ENCODE measurements at regions not wholly inside any gene's neighbourhood (a gene's known extent, or its start where the extent isn't known, plus 50 kb on each side); places are given as distances from the start of the nearest gene placed in this dataset.
"Not testable (repeated sequence)": the region's sequence is repeated elsewhere in the genome, so short reads cannot be mapped to it uniquely, and the experiment has no call there.

- Histone ChIP-seq H3K27ac (ENCODE audit: low read depth, low read length) (no peak overlapping the region), H3K4me1 (ENCODE audit: control insufficient read depth, insufficient read depth, low read length) (peaks cover 34% of the 10 kb centered on the region), H3K9ac (ENCODE audit: low read length) (no peak overlapping the region), H3K36me3 (ENCODE audit: control insufficient read depth, insufficient read depth, low read length) (no peaks in the 10 kb centered on the region), H3K9me3 (ENCODE audit: control insufficient read depth, insufficient read depth, low read depth, low read length) (no peaks in the 10 kb centered on the region), H3K27me3 (ENCODE audit: control insufficient read depth, insufficient read depth, low read length) (peaks cover 39% of the 10 kb centered on the region), H3K4me3 (ENCODE audit: low read depth, low read length) (peak overlapping the region; percentile 37)
These were observed 64.7 kb upstream of the ABCA1 start for GRCh38 chr9:104992659-104993058.

GRCh38 chr9:104993291-104993963, 65.5 kb upstream of the ABCA1 start:
- H3K4me3 ChIP-seq (ENCODE audit: low read depth, low read length) = peak overlapping the region; percentile 37
- H3K36me3 ChIP-seq (ENCODE audit: control insufficient read depth, insufficient read depth, low read length) = no peaks in the 10 kb centered on the region
- H3K27ac ChIP-seq (ENCODE audit: low read depth, low read length) = peak overlapping the region; percentile 46
- H3K27me3 ChIP-seq (ENCODE audit: control insufficient read depth, insufficient read depth, low read length) = peaks cover 38% of the 10 kb centered on the region
- peaks cover 40% of the 10 kb centered on the region for H3K4me1 ChIP-seq (ENCODE audit: control insufficient read depth, insufficient read depth, low read length)
- H3K9ac ChIP-seq (ENCODE audit: low read length) = peak overlapping the region; percentile 72
- H3K9me3 ChIP-seq (ENCODE audit: control insufficient read depth, insufficient read depth, low read depth, low read length) = no peaks in the 10 kb centered on the region

DNA sequence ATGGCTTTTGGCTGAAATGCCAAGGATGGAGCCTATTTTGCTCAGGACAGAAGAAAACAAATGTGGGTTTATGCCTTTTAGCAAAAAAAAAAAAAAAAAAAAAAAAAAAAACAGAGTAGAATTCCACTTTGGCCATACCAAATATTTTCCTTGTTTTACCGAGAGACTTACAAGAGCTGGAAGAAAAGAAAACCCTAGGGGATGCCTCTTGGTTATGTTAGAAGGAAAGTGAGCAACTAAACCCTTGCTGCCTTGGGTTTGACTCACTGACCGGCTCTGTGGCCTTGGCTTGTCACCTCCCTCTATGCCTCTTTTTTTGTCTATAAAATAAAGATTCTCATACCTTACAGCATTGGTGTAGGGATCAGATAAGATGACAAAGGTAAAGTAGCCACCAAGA, 69.6 kb upstream of the ABCA1 start:
- H3K9me3 ChIP-seq (ENCODE audit: control insufficient read depth, insufficient read depth, low read depth, low read length) = no peaks in the 10 kb centered on the region
- H3K9ac ChIP-seq (ENCODE audit: low read length) = no peak overlapping the region
- no peaks in the 10 kb centered on the region for H3K36me3 ChIP-seq (ENCODE audit: control insufficient read depth, insufficient read depth, low read length)
- H3K4me1 ChIP-seq (ENCODE audit: control insufficient read depth, insufficient read depth, low read length) = peaks cover 25% of the 10 kb centered on the region
- 0 out of 2 replicates have a peak, but pooled peaks cover 1% of the 10 kb centered on the region for H3K27me3 ChIP-seq (ENCODE audit: control insufficient read depth, insufficient read depth, low read length)
- H3K27ac ChIP-seq (ENCODE audit: low read depth, low read length) = no peak overlapping the region
- H3K4me3 ChIP-seq (ENCODE audit: low read depth, low read length) = no peak overlapping the region

DNA sequence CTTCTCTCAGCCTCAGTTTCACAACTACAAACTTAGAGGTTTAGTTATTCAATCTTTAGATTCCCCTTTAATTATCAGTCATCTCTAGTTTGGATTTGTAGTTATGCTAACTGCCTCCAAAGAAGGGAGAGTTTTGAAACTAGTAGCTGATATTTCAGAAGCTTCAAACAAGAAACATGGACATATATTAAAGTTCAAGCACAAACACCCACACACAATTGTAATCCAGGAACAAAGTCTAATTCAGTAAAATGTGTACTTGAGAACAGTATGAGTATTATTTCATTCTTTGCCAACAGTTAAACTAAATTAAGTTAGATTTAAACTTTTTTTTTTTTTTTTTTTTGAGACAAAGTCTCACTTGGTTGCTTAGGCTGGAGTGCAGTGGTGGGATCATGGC, 71.2 kb upstream of the ABCA1 start:
- Histone ChIP-seq H3K4me3 (ENCODE audit: low read depth, low read length) (no peak overlapping the region), H3K9ac (ENCODE audit: low read length) (no peak overlapping the region), H3K4me1 (ENCODE audit: control insufficient read depth, insufficient read depth, low read length) (peaks cover 9% of the 10 kb centered on the region), H3K9me3 (ENCODE audit: control insufficient read depth, insufficient read depth, low read depth, low read length) (no peaks in the 10 kb centered on the region), H3K36me3 (ENCODE audit: control insufficient read depth, insufficient read depth, low read length) (no peaks in the 10 kb centered on the region), H3K27me3 (ENCODE audit: control insufficient read depth, insufficient read depth, low read length) (no peaks in the 10 kb centered on the region), H3K27ac (ENCODE audit: low read depth, low read length) (no peak overlapping the region)

- H3K27ac ChIP-seq (ENCODE audit: low read depth, low read length); H3K9ac ChIP-seq (ENCODE audit: low read length); H3K36me3 ChIP-seq (ENCODE audit: control insufficient read depth, insufficient read depth, low read length); H3K27me3 ChIP-seq (ENCODE audit: control insufficient read depth, insufficient read depth, low read length); H3K4me1 ChIP-seq (ENCODE audit: control insufficient read depth, insufficient read depth, low read length); H3K4me3 ChIP-seq (ENCODE audit: low read depth, low read length); H3K9me3 ChIP-seq (ENCODE audit: control insufficient read depth, insufficient read depth, low read depth, low read length): not testable (repeated sequence)
These were observed 72.6 kb upstream of the ABCA1 start for GRCh38 chr9:105000529-105000928.

GRCh38 chr9:105004466-105005090, 76.6 kb upstream of the ABCA1 start:
- H3K9me3 ChIP-seq (ENCODE audit: control insufficient read depth, insufficient read depth, low read depth, low read length) = no peaks in the 10 kb centered on the region
- H3K27ac ChIP-seq (ENCODE audit: low read depth, low read length) = no peak overlapping the region
- no peak overlapping the region for H3K4me3 ChIP-seq (ENCODE audit: low read depth, low read length)
- no peak overlapping the region for H3K9ac ChIP-seq (ENCODE audit: low read length)
- H3K27me3 ChIP-seq (ENCODE audit: control insufficient read depth, insufficient read depth, low read length) = no peaks in the 10 kb centered on the region
- H3K4me1 ChIP-seq (ENCODE audit: control insufficient read depth, insufficient read depth, low read length) = no peaks in the 10 kb centered on the region
- H3K36me3 ChIP-seq (ENCODE audit: control insufficient read depth, insufficient read depth, low read length) = no peaks in the 10 kb centered on the region

GRCh38 chr9:105005186-105005585, 77.2 kb upstream of the ABCA1 start:
- Histone ChIP-seq H3K9ac (ENCODE audit: low read length) (no peak overlapping the region), H3K9me3 (ENCODE audit: control insufficient read depth, insufficient read depth, low read depth, low read length) (no peaks in the 10 kb centered on the region), H3K27ac (ENCODE audit: low read depth, low read length) (no peak overlapping the region), H3K4me1 (ENCODE audit: control insufficient read depth, insufficient read depth, low read length) (no peaks in the 10 kb centered on the region), H3K4me3 (ENCODE audit: low read depth, low read length) (no peak overlapping the region), H3K27me3 (ENCODE audit: control insufficient read depth, insufficient read depth, low read length) (no peaks in the 10 kb centered on the region), H3K36me3 (ENCODE audit: control insufficient read depth, insufficient read depth, low read length) (no peaks in the 10 kb centered on the region)

- H3K36me3 ChIP-seq (ENCODE audit: control insufficient read depth, insufficient read depth, low read length) = no peaks in the 10 kb centered on the region
- H3K9ac ChIP-seq (ENCODE audit: low read length) = no peak overlapping the region
- H3K27me3 ChIP-seq (ENCODE audit: control insufficient read depth, insufficient read depth, low read length) = no peaks in the 10 kb centered on the region
- H3K4me1 ChIP-seq (ENCODE audit: control insufficient read depth, insufficient read depth, low read length) = no peaks in the 10 kb centered on the region
- H3K9me3 ChIP-seq (ENCODE audit: control insufficient read depth, insufficient read depth, low read depth, low read length) = no peaks in the 10 kb centered on the region
- H3K4me3 ChIP-seq (ENCODE audit: low read depth, low read length) = no peak overlapping the region
- H3K27ac ChIP-seq (ENCODE audit: low read depth, low read length) = no peak overlapping the region
These were observed 78.6 kb upstream of the ABCA1 start for GRCh38 chr9:105006514-105006913.

- Histone ChIP-seq H3K9me3 (ENCODE audit: control insufficient read depth, insufficient read depth, low read depth, low read length) (no peaks in the 10 kb centered on the region), H3K27ac (ENCODE audit: low read depth, low read length) (no peak overlapping the region), H3K9ac (ENCODE audit: low read length) (no peak overlapping the region), H3K27me3 (ENCODE audit: control insufficient read depth, insufficient read depth, low read length) (no peaks in the 10 kb centered on the region), H3K36me3 (ENCODE audit: control insufficient read depth, insufficient read depth, low read length) (no peaks in the 10 kb centered on the region), H3K4me1 (ENCODE audit: control insufficient read depth, insufficient read depth, low read length) (no peaks in the 10 kb centered on the region), H3K4me3 (ENCODE audit: low read depth, low read length) (no peak overlapping the region)
These were observed 79.2 kb upstream of the ABCA1 start for GRCh38 chr9:105007143-105007542.

DNA sequence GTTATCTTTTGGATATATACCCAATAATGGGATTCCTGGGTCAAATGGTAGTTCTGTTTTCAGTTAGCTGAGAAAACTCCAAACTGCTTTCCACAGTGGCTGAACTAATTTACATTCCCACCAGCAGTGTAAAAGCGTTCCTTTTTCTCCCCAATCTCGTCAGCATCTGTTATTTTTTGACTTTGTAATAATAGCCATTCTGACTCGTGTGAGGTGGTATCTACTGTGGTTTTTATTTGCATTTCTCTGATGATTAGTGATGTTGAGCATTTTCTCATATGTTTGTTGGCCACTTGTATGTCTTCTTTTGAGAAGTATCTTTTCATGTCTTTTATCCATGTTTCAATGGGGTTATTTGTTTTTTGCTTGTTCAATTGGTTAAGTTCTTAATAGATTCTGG, 82.1 kb upstream of the ABCA1 start:
- not testable (repeated sequence) for H3K9me3 ChIP-seq (ENCODE audit: control insufficient read depth, insufficient read depth, low read depth, low read length); H3K4me3 ChIP-seq (ENCODE audit: low read depth, low read length); H3K27ac ChIP-seq (ENCODE audit: low read depth, low read length); H3K4me1 ChIP-seq (ENCODE audit: control insufficient read depth, insufficient read depth, low read length); H3K36me3 ChIP-seq (ENCODE audit: control insufficient read depth, insufficient read depth, low read length); H3K9ac ChIP-seq (ENCODE audit: low read length); H3K27me3 ChIP-seq (ENCODE audit: control insufficient read depth, insufficient read depth, low read length)

DNA sequence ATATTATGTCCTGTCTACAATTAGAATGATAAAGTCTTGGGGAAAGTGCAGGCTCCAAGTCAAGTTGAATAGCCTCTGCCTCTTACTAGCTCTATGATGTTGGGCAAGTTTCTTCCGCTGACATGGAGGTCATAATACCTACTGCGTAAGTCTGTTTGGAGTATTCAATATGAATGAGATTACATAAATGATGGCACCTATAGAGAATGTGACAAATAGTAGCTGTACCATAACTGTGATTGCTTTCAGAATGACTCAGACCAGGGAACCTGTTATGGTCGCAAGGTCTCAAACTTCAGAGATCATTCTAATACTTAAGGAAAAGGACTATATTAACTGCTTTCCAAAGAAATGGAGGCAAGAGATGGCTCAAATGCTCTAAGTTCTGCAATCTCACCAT, 94.0 kb upstream of the ABCA1 start:
- no peaks in the 10 kb centered on the region for H3K27me3 ChIP-seq (ENCODE audit: control insufficient read depth, insufficient read depth, low read length)
- no peak overlapping the region for H3K27ac ChIP-seq (ENCODE audit: low read depth, low read length)
- no peak overlapping the region for H3K4me3 ChIP-seq (ENCODE audit: low read depth, low read length)
- H3K9ac ChIP-seq (ENCODE audit: low read length) = no peak overlapping the region
- H3K4me1 ChIP-seq (ENCODE audit: control insufficient read depth, insufficient read depth, low read length) = no peaks in the 10 kb centered on the region
- H3K9me3 ChIP-seq (ENCODE audit: control insufficient read depth, insufficient read depth, low read depth, low read length) = no peaks in the 10 kb centered on the region
- H3K36me3 ChIP-seq (ENCODE audit: control insufficient read depth, insufficient read depth, low read length) = no peaks in the 10 kb centered on the region

All from HUES6 (cell line).